Duodenal mucosa (tissue), 2 donors: ENCODE measurements at regions not wholly inside any gene's neighbourhood (a gene's known extent, or its start where the extent isn't known, plus 50 kb on each side); places are given as distances from the start of the nearest gene placed in this dataset.
"Not testable (repeated sequence)": the region's sequence is repeated elsewhere in the genome, so short reads cannot be mapped to it uniquely, and the experiment has no call there.

ENCODE experiments used
- H3K27ac ChIP-seq: one replicate; pipeline ENCODE4 v1.7.0; 2013; ENCODE audit warnings: low read depth, low read length
- H3K27me3 ChIP-seq, 2 donors: one replicate each; pipeline ENCODE4 v1.7.0; 2013; ENCODE audit warnings: low read length in 2 of 2, control low read depth in 1 of 2; ENCODE audit not compliant: insufficient read depth in 2 of 2, control insufficient read depth in 1 of 2
- H3K36me3 ChIP-seq, 2 donors: one replicate each; pipeline ENCODE4 v1.7.0; 2013; ENCODE audit warnings: low read length in 2 of 2, control low read depth in 1 of 2; ENCODE audit not compliant: insufficient read depth in 2 of 2, control insufficient read depth in 1 of 2
- H3K4me1 ChIP-seq, 2 donors: one replicate each; pipeline ENCODE4 v1.7.0; 2013; ENCODE audit warnings: low read length in 2 of 2, control low read depth in 1 of 2; ENCODE audit not compliant: insufficient read depth in 2 of 2, control insufficient read depth in 1 of 2
- H3K4me3 ChIP-seq, 2 donors: one replicate each; pipeline ENCODE4 v1.7.0; 2013; ENCODE audit warnings: low read length in 2 of 2, low read depth in 1 of 2
- H3K9ac ChIP-seq, 2 donors: one replicate each; pipeline ENCODE4 v1.7.0; 2013; ENCODE audit warnings: low read length in 2 of 2, low read depth in 1 of 2
- H3K9me3 ChIP-seq, 2 donors: one replicate each; pipeline ENCODE4 v1.7.0; 2013; ENCODE audit warnings: low read length in 2 of 2, control low read depth in 1 of 2; ENCODE audit not compliant: control insufficient read depth in 1 of 2

- H3K27me3 ChIP-seq, result no peaks in the 10 kb centered on the region
- peaks cover 5 to 6% of the 10 kb centered on the region in 2 donors for H3K9me3 ChIP-seq
- no peak overlapping the region for H3K27ac ChIP-seq
- no peaks in the 10 kb centered on the region for H3K36me3 ChIP-seq
- H3K4me1 ChIP-seq, result no peaks in the 10 kb centered on the region
- H3K9ac ChIP-seq, result no peak overlapping the region
- no peak overlapping the region for H3K4me3 ChIP-seq
Measured at GRCh38 chr12:124214574-124214973, 80.3 kb upstream of the RFLNA start.

GRCh38 chr12:124216966-124217365 lies 77.9 kb upstream of the RFLNA start:
- no peak overlapping the region for H3K27ac ChIP-seq
- no peaks in the 10 kb centered on the region for H3K27me3 ChIP-seq
- H3K9me3 ChIP-seq, result peaks cover 5 to 9% of the 10 kb centered on the region in 2 donors
- no peak overlapping the region for H3K4me3 ChIP-seq
- no peaks in the 10 kb centered on the region for H3K36me3 ChIP-seq
- no peaks in the 10 kb centered on the region for H3K4me1 ChIP-seq
- H3K9ac ChIP-seq, result no peak overlapping the region

- H3K27me3 ChIP-seq, result no peaks in the 10 kb centered on the region
- H3K4me1 ChIP-seq, result no peaks in the 10 kb centered on the region
- H3K9ac ChIP-seq, result no peak overlapping the region
- no peak overlapping the region for H3K27ac ChIP-seq
- H3K36me3 ChIP-seq, result no peaks in the 10 kb centered on the region
- H3K9me3 ChIP-seq, result peaks cover 5 to 9% of the 10 kb centered on the region in 2 donors
- H3K4me3 ChIP-seq, result no peak overlapping the region
Measured at GRCh38 chr12:124217508-124218242, 77.2 kb upstream of the RFLNA start.

GRCh38 chr12:124218243-124218560 lies 76.7 kb upstream of the RFLNA start:
- Histone ChIP-seq H3K4me3 (no peak overlapping the region), H3K36me3 (no peaks in the 10 kb centered on the region)

GRCh38 chr12:124218650-124219049 lies 76.2 kb upstream of the RFLNA start:
- H3K9ac ChIP-seq, H3K27ac ChIP-seq, H3K36me3 ChIP-seq, H3K4me1 ChIP-seq, H3K27me3 ChIP-seq, H3K9me3 ChIP-seq, H3K4me3 ChIP-seq: not testable (repeated sequence)

More at GRCh38 chr12:124218243-124218560, 76.7 kb upstream of the RFLNA start:
- peaks cover 5 to 9% of the 10 kb centered on the region in 2 donors for H3K9me3 ChIP-seq
- H3K9ac ChIP-seq, result no peak overlapping the region
- no peak overlapping the region for H3K27ac ChIP-seq
- no peaks in the 10 kb centered on the region for H3K4me1 ChIP-seq
- H3K27me3 ChIP-seq, result no peaks in the 10 kb centered on the region

GRCh38 chr12:124222368-124223245 lies 72.3 kb upstream of the RFLNA start:
- H3K27me3 ChIP-seq, result peaks cover 0 to 3% of the 10 kb centered on the region in 2 donors
- no peak overlapping the region for H3K9ac ChIP-seq
- H3K4me3 ChIP-seq, result no peak overlapping the region
- no peaks in the 10 kb centered on the region for H3K4me1 ChIP-seq
- peaks cover 0 to 3% of the 10 kb centered on the region in 2 donors for H3K9me3 ChIP-seq
- no peaks in the 10 kb centered on the region for H3K36me3 ChIP-seq
- H3K27ac ChIP-seq, result no peak overlapping the region

- not testable (repeated sequence) for H3K4me1 ChIP-seq, H3K27me3 ChIP-seq, H3K36me3 ChIP-seq
Measured at GRCh38 chr12:124223733-124224138, 71.2 kb upstream of the RFLNA start.

GRCh38 chr12:124224535-124225110 lies 70.3 kb upstream of the RFLNA start:
- Histone ChIP-seq H3K36me3 (no peaks in the 10 kb centered on the region), H3K9me3 (peaks cover 0 to 3% of the 10 kb centered on the region in 2 donors), H3K27ac (no peak overlapping the region), H3K27me3 (peaks cover 0 to 3% of the 10 kb centered on the region in 2 donors), H3K9ac (no peak overlapping the region), H3K4me1 (no peaks in the 10 kb centered on the region), H3K4me3 (no peak overlapping the region)

More at GRCh38 chr12:124223733-124224138, 71.2 kb upstream of the RFLNA start:
- H3K4me3 ChIP-seq, H3K9me3 ChIP-seq, H3K27ac ChIP-seq, H3K9ac ChIP-seq: not testable (repeated sequence)

- Histone ChIP-seq H3K36me3 (no peaks in the 10 kb centered on the region), H3K9ac (no peak overlapping the region), H3K9me3 (no peaks in the 10 kb centered on the region), H3K4me1 (no peaks in the 10 kb centered on the region), H3K27me3 (peaks cover 0 to 3% of the 10 kb centered on the region in 2 donors), H3K4me3 (no peak overlapping the region), H3K27ac (no peak overlapping the region)
Measured at GRCh38 chr12:124225730-124226129, 69.2 kb upstream of the RFLNA start.
